GM18858 (cell line): ENCODE measurements at regions not wholly inside any gene's neighbourhood (a gene's known extent, or its start where the extent isn't known, plus 50 kb on each side); places are given as distances from the start of the nearest gene placed in this dataset.
A peak's percentile ranks its signal among the peaks of the same experiment; 100 is the strongest.

Source experiments
- ATAC-seq: cut with Tn5 transposase; IDR thresholded peaks from one replicate; pipeline ENCODE4 v1.9.1; 2021; ENCODE audit not compliant: unreplicated experiment

DNA sequence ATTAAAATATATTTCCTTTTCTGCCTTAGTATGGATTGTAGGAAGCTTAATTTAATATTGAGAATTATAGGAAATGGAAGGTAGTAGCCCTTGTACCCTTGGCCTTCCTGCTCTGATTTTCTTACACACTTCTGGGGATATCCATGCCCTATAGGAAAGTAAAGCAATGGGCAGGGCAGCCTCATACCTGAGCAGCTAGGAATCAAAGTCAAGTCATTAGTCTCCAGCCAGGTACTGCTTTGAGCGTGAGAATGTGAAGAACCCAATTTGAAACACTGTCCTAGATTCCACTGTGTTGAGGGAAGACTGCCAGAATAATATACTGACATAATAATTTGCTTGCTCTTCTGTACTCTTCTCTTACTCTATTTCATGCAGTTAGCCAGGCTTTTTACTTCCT lies 51.0 kb upstream of the L3MBTL3 start:
- no peak for ATAC-seq

GRCh38 chr6:129966125-129966524 lies 52.3 kb upstream of the L3MBTL3 start:
- no peak for ATAC-seq

- no peak for ATAC-seq
These were observed 53.3 kb upstream of the L3MBTL3 start for GRCh38 chr6:129965096-129965495.

- no peak for ATAC-seq
These were observed 58.9 kb upstream of the L3MBTL3 start for GRCh38 chr6:129959358-129959930.

- no peak for ATAC-seq
These were observed 60.2 kb upstream of the L3MBTL3 start for GRCh38 chr6:129957941-129958898.

- no peak for ATAC-seq
These were observed 62.8 kb upstream of the L3MBTL3 start for GRCh38 chr6:129955584-129955983.

- no peak for ATAC-seq
These were observed 63.5 kb upstream of the L3MBTL3 start for GRCh38 chr6:129954749-129955431.

- no peak for ATAC-seq
These were observed 70.6 kb upstream of the L3MBTL3 start for GRCh38 chr6:129947797-129948196.

DNA sequence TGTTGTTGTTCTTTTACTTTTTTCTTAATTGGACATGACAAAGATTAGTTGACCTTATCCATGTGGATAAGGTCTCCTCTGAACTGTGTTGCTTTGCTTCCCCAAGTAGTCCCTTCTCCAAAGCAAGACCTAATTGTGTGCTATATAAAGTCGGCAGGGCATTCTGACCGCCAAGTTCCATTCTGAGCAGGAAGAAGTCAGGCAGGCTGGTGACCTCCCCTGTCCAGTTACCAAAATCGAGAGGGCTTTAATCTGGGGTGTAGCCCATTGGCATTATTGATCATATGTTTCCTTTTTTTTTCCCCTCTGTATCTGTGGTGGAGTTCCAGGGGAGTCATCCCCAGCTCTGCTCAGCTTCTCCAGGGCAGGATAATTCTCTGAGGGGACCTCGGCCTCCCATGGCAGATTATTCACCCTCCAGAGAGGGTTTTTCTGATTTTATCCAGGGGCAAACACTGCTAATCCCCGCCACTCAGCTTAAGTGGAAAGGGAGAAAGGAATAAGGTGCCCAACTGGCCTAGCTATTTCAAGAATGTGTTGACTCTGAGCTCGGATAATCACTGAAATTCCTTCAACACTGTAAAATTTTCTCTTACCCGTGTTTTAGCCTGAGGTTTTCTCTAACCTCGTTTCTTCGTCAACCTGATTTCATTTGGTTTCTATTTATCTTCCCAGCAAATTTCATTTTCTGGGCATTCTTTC lies 71.8 kb upstream of the L3MBTL3 start:
- ATAC-seq = no peak

GRCh38 chr6:129943637-129944271 lies 74.6 kb upstream of the L3MBTL3 start:
- no peak for ATAC-seq

DNA sequence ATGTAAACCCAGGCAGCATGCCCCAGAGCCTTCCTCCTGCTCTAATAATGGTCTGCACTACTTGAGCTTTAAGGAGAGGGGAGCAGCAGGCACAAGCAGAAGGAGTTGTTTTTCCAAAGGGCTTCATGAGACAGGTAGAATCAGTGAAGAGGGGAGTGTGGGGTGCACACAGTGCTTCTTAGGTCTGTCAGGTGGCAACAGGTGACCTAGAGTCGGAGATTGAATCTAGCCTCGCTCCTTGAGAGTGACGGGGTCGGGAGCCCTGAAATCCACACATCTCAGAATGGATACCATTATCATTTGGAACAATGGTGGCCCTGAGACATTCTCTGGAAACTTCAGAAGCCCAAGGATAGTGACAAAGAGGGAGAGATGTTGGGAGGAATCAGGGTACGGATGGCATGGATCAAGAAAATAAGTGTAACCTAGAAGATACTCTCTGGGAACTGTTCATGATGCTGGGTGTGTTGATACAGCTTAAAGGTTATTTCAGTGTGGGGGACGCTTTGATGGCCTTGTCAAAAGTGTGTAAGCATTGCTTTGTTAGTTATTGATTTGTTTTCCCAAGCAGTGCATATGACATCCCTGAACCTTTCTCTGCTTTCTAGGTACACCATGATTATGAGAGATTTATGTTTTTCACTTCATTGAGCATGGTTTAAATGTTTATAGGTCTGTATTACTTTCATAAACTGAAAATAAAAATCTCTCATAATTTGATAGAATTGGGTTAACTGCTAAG lies 77.8 kb upstream of the L3MBTL3 start:
- no peak for ATAC-seq

GRCh38 chr6:129938249-129939020 lies 77.3 kb upstream of the TMEM244 start:
- ATAC-seq = no peak

DNA sequence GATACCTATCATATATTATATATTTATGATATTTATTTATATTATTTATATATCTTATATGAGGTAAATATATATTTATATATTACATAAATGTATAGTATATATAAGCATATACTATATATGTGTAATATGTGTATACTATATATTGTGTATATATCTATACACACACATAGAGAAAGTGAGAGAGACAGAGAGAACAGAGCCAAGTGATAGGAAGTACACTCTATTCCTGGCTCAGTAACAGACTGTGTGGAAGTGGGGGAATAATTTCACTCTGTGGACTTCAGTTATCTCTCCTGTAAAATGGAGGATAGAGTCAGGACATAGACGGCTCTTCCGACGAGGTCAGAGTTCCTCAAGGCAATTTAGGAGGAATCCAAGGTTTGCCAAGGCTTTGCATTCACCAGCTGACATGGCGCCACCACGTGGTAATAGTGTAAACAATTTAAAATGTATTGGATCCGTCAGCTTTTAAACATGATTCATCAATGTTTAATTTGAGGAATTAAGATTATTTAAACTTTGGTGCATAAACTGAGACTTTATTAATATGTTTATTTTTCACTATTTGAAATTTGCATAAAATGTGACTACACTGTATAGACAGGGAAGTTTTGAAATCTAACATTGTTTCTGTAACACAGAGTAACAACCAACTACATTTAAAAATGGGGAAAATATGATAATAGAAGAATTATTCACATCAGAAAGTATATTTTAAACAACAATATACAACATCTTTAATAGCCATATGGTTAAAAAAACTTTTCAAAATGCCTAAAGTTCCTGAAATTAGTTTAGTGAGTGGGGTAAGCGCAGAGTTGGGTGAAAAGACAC lies 75.4 kb upstream of the TMEM244 start:
- peak; percentile 71 for ATAC-seq

DNA sequence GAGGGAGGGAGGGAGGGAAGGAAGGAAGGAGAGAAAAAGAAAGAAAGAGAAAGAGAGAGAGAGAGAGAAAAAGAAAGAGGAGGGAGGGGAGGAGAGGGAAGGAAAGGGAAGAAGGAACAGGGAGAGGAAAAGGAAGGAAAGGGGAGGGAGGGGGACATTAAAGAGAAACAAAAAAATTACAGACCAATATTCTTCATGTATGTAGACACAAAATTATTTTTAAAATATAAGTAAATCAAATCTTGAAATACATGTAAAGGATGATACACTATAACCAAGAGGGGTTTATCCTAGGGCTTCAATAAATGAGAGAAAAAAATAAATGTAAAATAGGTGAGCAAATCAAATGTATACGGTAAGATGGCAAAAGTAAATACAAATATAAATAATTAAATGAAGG lies 71.2 kb upstream of the TMEM244 start:
- ATAC-seq = no peak

GRCh38 chr6:129929433-129929832 lies 68.3 kb upstream of the TMEM244 start:
- no peak for ATAC-seq

DNA sequence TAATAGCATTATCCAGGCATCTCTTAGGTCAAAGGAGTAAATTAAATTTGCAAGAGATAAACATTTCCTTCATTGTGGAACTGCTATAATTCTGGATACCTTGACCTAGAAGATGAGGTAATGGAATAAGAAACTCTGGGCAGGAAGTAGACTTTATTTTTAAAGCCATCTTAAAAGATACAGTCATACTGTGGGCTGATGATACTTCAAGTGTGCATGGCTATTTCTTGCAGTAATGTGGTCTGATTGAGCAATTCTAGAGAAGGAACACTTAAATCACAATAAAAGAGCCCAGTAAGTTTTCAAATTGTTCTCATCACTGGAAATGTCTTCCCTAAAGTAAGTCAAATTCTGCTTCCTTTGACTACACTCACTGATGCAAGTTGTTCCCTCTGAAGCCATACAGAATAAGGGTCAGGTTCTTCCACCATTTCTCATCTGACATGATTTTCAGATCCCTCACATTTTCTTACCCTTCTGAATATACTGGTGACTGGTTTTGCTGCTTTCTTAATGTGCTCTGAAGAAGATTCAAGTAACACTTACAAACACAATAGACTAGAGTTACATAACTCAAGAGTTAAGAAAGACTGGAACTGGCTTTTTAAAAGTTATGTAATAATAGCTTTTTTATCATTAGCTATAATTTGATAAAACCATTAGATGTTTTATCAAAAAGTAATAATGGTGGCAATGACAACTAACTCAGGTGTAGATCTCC lies 62.6 kb upstream of the TMEM244 start:
- no peak for ATAC-seq

DNA sequence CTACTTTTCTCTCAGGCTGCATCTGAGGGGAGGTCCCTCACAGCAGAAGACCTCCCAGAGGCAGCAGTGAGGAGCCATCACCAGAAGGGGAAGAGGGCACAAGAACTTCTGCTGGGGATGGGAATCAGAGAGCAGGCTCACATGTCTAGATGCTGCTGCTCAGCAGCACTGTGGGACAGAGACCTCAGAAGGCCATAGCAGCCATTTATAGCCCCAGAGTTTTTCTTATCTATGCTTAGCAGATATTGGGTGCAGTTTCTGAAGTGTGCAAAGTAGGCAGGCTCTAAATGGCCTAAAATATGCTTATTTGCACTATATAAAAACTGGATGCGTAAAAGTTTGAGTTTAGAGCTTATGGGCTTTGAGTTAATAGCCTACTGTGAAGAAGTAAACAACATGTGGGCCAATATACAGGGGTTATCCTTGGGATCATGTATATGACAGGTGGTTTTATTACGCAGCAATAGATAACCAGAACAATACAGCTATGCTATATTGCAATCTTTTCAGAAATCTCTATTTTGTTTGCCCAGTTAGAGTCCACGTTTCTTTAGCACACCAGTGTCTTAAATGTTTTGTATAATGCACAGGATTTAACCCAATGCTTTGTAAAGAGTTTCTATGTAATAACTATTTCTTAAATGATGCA lies 60.2 kb upstream of the TMEM244 start:
- ATAC-seq = no peak
